ENCODE measurements at regions not wholly inside any gene's neighbourhood (a gene's known extent, or its start where the extent isn't known, plus 50 kb on each side); places are given as distances from the start of the nearest gene placed in this dataset.

DNA sequence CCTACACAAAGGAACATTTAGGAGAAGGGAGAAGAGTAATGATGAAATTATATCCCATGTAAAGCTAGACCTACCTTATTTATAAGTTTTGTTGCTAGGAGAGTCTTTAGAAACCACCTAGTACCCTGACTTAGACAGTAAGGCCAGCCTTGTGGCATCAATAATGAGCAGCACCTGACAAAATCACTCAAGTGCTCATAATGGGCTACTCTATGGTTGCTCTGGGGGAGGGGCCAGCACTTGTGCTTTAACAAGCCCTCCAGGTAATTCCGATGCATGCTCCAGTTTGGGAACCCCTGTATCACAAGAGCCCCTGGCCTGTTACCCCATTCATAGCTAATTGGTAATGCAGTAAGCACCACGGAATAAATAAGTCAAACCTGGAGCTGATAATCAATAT is 102.9 kb upstream of the ALK start:
- Histone ChIP-seq H3K27me3 (replicated peaks; ENCODE audit: insufficient read depth) (no peaks in the 10 kb centered on the region), H3K4me1 (ENCODE audit: control insufficient read depth in 1 of 2, low read depth in 2 of 2) (no peaks in the 10 kb centered on the region), H3K27ac (no peak overlapping the region), H3K36me3 (no peaks in the 10 kb centered on the region), H3K4me3 (no peak overlapping the region), H3K9me3 (no peaks in the 10 kb centered on the region)
- no peak for TF ChIP-seq CTCF (IDR thresholded peaks at IDR 0.05)
- ATAC-seq (ENCODE audit: insufficient number of reproducible peaks, low FRiP score, low read depth) (no peak), DNase-seq (ENCODE audit: low spot score) (no peak)

- no peak overlapping the region for H3K4me3 ChIP-seq
- no peak for DNase-seq (ENCODE audit: low spot score)
- no peaks in the 10 kb centered on the region for H3K36me3 ChIP-seq
- no peak for TF ChIP-seq CTCF (IDR thresholded peaks at IDR 0.05)
- no peak for ATAC-seq (ENCODE audit: insufficient number of reproducible peaks, low FRiP score, low read depth)
- no peaks in the 10 kb centered on the region for H3K9me3 ChIP-seq
- no peaks in the 10 kb centered on the region for H3K4me1 ChIP-seq (ENCODE audit: control insufficient read depth in 1 of 2, low read depth in 2 of 2)
- no peaks in the 10 kb centered on the region for H3K27me3 ChIP-seq (replicated peaks; ENCODE audit: insufficient read depth)
- H3K27ac ChIP-seq, result no peak overlapping the region
These were observed 105.0 kb upstream of the ALK start for GRCh38 chr2:30026091-30027055.

DNA sequence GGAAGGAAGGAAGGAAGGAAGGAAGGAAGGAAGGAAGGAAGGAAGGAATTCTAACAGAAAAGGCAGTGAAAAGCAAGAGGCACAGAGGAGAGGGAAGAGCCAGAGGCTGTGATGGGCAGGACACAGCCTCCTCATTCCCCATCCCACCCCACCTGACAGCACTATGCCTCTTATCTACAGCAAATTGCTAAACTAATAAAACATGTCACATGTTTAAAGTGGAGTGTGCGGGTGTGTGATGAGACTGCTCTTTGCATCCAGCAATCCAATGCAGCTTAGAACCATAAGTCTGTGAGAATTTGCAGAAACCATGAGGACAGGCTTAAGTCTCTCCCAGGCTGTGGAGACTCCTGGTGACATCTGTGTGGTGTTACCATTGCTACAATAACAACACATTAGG is 108.4 kb upstream of the ALK start:
- DNase-seq (ENCODE audit: low spot score) (no peak), ATAC-seq (ENCODE audit: insufficient number of reproducible peaks, low FRiP score, low read depth) (no peak)
- Histone ChIP-seq H3K27ac (no peak overlapping the region), H3K27me3 (replicated peaks; ENCODE audit: insufficient read depth) (no peaks in the 10 kb centered on the region), H3K4me3 (no peak overlapping the region), H3K9me3 (no peaks in the 10 kb centered on the region), H3K4me1 (ENCODE audit: control insufficient read depth in 1 of 2, low read depth in 2 of 2) (no peaks in the 10 kb centered on the region), H3K36me3 (no peaks in the 10 kb centered on the region)
- no peak for TF ChIP-seq CTCF (IDR thresholded peaks at IDR 0.05)

GRCh38 chr2:30030361-30030760 is 109.0 kb upstream of the ALK start:
- Histone ChIP-seq H3K27ac (no peak overlapping the region), H3K36me3 (no peaks in the 10 kb centered on the region), H3K4me1 (ENCODE audit: control insufficient read depth in 1 of 2, low read depth in 2 of 2) (no peaks in the 10 kb centered on the region), H3K9me3 (no peaks in the 10 kb centered on the region), H3K27me3 (replicated peaks; ENCODE audit: insufficient read depth) (no peaks in the 10 kb centered on the region), H3K4me3 (no peak overlapping the region)
- no peak for TF ChIP-seq CTCF (IDR thresholded peaks at IDR 0.05)
- DNase-seq (ENCODE audit: low spot score), result no peak
- ATAC-seq (ENCODE audit: insufficient number of reproducible peaks, low FRiP score, low read depth), result no peak

DNA sequence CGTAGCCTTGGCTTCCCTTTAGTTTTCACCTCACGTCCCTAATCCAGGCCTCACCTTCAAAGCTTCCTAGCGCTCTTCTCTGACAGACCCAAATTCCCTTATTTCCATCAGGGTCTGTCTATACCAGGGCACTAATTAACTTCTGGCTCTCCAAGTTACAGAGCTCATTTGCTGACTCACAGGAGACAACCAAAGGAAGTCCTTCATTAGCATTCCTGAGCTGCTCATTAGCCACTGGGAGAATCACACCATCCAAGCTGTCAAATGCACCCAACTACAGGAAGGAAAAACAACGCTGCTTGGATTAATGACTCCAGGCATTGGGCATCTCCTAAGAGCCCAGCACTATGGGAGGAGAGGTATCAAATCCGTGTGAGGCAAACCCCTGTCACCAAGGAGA is 109.8 kb upstream of the ALK start:
- Histone ChIP-seq H3K4me3 (no peak overlapping the region), H3K4me1 (ENCODE audit: control insufficient read depth in 1 of 2, low read depth in 2 of 2) (no peaks in the 10 kb centered on the region), H3K27me3 (replicated peaks; ENCODE audit: insufficient read depth) (no peaks in the 10 kb centered on the region), H3K36me3 (no peaks in the 10 kb centered on the region), H3K27ac (no peak overlapping the region), H3K9me3 (no peaks in the 10 kb centered on the region)
- ATAC-seq (ENCODE audit: insufficient number of reproducible peaks, low FRiP score, low read depth) (no peak), DNase-seq (ENCODE audit: low spot score) (no peak)
- TF ChIP-seq CTCF (IDR thresholded peaks at IDR 0.05), result no peak
